Ovary (tissue), 7 donors: ENCODE measurements at regions not wholly inside any gene's neighbourhood (a gene's known extent, or its start where the extent isn't known, plus 50 kb on each side); places are given as distances from the start of the nearest gene placed in this dataset.

Source experiments
- DNase-seq, 5 donors: peaks; one replicate each; pipeline ENCODE4 v3.0.0-alpha.2; 2019 to 2020
- H3K27ac ChIP-seq, 2 donors: fragments of 200-600 bp; one replicate each; pipeline versions ENCODE4 v1.5.1 to v1.8.0; 2019 to 2022
- H3K27me3 ChIP-seq: fragments of 200-600 bp; one replicate; pipeline ENCODE4 v1.8.0; 2022
- H3K36me3 ChIP-seq: fragments of 200-600 bp; sonication (generic); one replicate; pipeline ENCODE4 v1.5.1; 2019
- H3K4me1 ChIP-seq: one replicate; pipeline ENCODE4 v1.8.1; 2013; ENCODE audit warnings: mild to moderate bottlenecking, moderate library complexity; ENCODE audit not compliant: insufficient read depth
- H3K4me3 ChIP-seq: fragments of 200-600 bp; sonication (generic); one replicate; pipeline ENCODE4 v1.5.1; 2017
- H3K9me3 ChIP-seq, 2 donors: fragments of 200-600 bp in 1 of 2; sonication (generic) in 1 of 2; one replicate each; pipeline versions ENCODE4 v1.5.1 to v1.8.1; 2013 to 2019; ENCODE audit warnings: mild to moderate bottlenecking in 1 of 2, moderate library complexity in 1 of 2
- EP300 ChIP-seq: sonication (generic); formaldehyde crosslinking; IDR thresholded peaks from one replicate; pipeline ENCODE4 v1.6.1; 2017; ENCODE audit warnings: antibody characterized with exemption
- POLR2A ChIP-seq: fragments of 450-650 bp; IDR thresholded peaks from one replicate; pipeline ENCODE4 v1.6.1; 2017; ENCODE audit warnings: antibody characterized with exemption, mild to moderate bottlenecking, moderate library complexity
- WGBS, 3 donors: extraction: QIAGEN DNeasy Blood & Tissue Kit in 1 of 3; methylation state at CpG; one replicate each; pipeline versions ENCODE4 v1.1.5 to v1.1.7; 2013 to 2017; 5-methylcytosine and 5-hydroxymethylcytosine counted together
- intact Hi-C, 4 donors: fragments of 100-400 bp; cut with DNase I; formaldehyde crosslinking; loops; one replicate each; pipeline versions ENCODE4 v1.11.0 to v1.15.1; 2022 to 2023
- TF ChIP-seq, protein P1 (sequence below), 3 donors: fragments of 450-650 bp in 2 of 3; fragments of 200-600 bp in 1 of 3; IDR thresholded peaks; one replicate each; pipeline versions ENCODE4 v1.5.1 to v1.8.0; 2016 to 2022; ENCODE audit warnings: antibody characterized with exemption in 3 of 3, mild to moderate bottlenecking in 1 of 3
- donor health status: DM: no; HTN: no; CAD: no; lungs with moderate emphysema.
- donor health status: DM: no; HTN: no; CAD: no.
- donor health status: Bipolar disorder and iron deficiency.
- donor health status: DM: no; HTN: no; CAD: no.
- donor health status: DM: yes; HTN: yes; CAD: no.

DNA sequence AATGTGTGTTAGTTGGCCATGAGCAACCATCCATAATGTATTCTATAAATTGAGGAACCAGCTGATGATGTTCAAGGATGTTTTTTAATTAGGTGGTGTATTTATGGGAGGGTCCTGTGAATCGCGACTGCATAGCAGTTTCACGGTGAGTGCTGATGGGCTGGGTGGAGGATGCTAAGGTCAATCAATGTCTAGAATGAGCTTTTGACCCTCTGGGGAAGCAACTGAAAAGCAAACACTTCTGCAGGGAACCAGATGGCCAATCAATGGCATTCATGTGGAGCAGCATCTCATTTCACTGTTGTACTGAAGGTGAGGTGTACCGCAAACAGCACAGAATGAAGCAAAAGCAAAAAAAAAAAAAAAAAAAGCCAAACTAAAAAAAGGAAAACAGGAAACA is 676.1 kb upstream of the TMEM132C start:
- Histone ChIP-seq H3K27ac (no peak overlapping the region), H3K4me1 (no peaks in the 10 kb centered on the region), H3K9me3 (no peaks in the 10 kb centered on the region), H3K27me3 (no peaks in the 10 kb centered on the region), H3K36me3 (no peaks in the 10 kb centered on the region), H3K4me3 (no peak overlapping the region)
- TF ChIP-seq EP300 = no peak
- TF ChIP-seq, protein P1, sequence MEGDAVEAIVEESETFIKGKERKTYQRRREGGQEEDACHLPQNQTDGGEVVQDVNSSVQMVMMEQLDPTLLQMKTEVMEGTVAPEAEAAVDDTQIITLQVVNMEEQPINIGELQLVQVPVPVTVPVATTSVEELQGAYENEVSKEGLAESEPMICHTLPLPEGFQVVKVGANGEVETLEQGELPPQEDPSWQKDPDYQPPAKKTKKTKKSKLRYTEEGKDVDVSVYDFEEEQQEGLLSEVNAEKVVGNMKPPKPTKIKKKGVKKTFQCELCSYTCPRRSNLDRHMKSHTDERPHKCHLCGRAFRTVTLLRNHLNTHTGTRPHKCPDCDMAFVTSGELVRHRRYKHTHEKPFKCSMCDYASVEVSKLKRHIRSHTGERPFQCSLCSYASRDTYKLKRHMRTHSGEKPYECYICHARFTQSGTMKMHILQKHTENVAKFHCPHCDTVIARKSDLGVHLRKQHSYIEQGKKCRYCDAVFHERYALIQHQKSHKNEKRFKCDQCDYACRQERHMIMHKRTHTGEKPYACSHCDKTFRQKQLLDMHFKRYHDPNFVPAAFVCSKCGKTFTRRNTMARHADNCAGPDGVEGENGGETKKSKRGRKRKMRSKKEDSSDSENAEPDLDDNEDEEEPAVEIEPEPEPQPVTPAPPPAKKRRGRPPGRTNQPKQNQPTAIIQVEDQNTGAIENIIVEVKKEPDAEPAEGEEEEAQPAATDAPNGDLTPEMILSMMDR (IDR thresholded peaks at IDR 0.05) = no peak
- no peak for TF ChIP-seq POLR2A
- DNase-seq = no peak
- intact Hi-C loops = no loop called here
- 60 to 79% (median 72%) methylated on average over 4 of the region's 4 CpGs for WGBS, 3 donors

DNA sequence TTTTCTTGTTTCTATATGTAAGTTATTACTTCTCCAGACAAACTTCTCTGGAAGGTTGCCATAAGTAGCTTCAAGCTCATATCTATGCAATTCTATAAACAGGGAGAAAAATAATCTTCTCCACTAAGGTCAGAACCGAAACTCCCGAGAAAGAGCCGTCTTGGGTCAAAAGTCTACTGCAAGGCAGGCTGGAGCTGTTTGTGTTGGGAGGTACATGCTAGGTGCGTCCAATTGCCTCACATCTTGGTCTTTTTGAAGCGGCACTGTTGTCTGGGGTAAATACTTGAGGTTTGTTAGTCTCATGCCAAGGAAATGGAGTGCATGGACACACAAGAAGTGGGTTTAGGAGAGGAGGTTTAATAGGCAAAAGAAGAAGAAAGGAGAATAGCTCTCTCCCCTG is 674.7 kb upstream of the TMEM132C start:
- H3K9me3 ChIP-seq = no peaks in the 10 kb centered on the region
- H3K4me1 ChIP-seq = no peaks in the 10 kb centered on the region
- no peak for TF ChIP-seq EP300
- TF ChIP-seq POLR2A = no peak
- TF ChIP-seq, protein P1 (IDR thresholded peaks at IDR 0.05) = no peak
- 10 to 21% (median 18%) methylated on average over 5 of the region's 5 CpGs for WGBS, 3 donors
- DNase-seq = no peak
- H3K4me3 ChIP-seq = no peak overlapping the region
- no peaks in the 10 kb centered on the region for H3K27me3 ChIP-seq
- no peak overlapping the region for H3K27ac ChIP-seq
- intact Hi-C loops = no loop called here
- H3K36me3 ChIP-seq = no peaks in the 10 kb centered on the region

DNA sequence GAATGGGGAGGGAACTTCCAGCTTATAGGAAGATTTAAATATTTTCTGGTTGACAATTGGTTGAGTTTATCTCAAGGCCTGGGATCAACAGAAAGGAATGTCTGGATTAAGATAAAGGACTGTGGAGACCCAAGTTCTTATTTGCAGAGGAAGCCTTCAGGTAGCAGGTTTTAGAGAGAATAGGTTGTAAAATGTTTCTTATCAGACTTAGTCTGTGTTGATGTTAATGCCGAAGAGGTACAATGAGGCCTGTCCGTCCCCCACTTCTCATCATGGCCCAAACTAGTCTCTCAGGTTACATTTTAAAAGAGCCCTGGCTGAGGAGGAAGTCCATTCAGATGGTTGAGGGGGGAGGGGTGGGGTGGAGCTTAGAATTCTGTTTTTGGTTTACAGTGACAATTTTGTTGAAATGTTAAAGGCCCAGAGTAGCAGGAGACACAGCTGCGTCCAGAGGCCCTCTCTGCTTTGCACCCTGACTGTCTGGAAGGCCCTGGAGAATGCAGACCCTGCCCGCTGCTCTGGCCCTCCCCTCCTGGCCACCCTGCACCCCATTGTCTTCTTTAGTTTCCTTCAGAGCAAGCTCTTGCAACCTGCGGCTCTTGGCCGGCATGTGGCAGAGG is 672.5 kb upstream of the TMEM132C start:
- no peaks in the 10 kb centered on the region for H3K27me3 ChIP-seq
- H3K4me1 ChIP-seq = no peaks in the 10 kb centered on the region
- intact Hi-C loops = no loop called here
- no peak overlapping the region for H3K27ac ChIP-seq
- no peaks in the 10 kb centered on the region for H3K9me3 ChIP-seq
- 64 to 77% (median 65%) methylated on average over 6 of the region's 6 CpGs for WGBS, 3 donors
- TF ChIP-seq EP300 (no peak), POLR2A (no peak)
- TF ChIP-seq, protein P1 (IDR thresholded peaks at IDR 0.05) = no peak
- H3K36me3 ChIP-seq = no peaks in the 10 kb centered on the region
- no peak overlapping the region for H3K4me3 ChIP-seq
- DNase-seq = no peak

DNA sequence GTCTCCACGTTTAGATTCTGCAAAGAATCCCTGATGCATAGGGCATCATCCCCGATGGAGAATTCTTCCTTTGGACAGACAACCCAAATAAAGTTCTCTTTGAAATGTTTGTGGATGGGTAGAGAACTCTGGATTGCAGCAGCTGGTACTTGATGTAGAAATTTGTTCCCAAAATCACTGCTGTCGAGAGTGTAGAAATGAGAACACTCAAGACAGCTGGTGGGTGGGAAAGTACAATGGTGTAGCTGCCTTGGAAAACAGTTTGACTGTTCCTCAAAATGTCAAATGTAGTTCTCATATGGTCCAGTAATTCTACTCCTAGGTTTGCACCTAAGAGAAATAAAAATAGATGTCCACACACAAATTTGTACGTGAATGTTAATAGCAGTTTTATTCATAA is 671.5 kb upstream of the TMEM132C start:
- no peak for TF ChIP-seq POLR2A
- TF ChIP-seq EP300 = no peak
- TF ChIP-seq, protein P1 (IDR thresholded peaks at IDR 0.05) = no peak
- no peaks in the 10 kb centered on the region for H3K4me1 ChIP-seq
- no peak for DNase-seq
- H3K27me3 ChIP-seq = no peaks in the 10 kb centered on the region
- intact Hi-C loops = no loop called here
- H3K36me3 ChIP-seq = no peaks in the 10 kb centered on the region
- H3K4me3 ChIP-seq = no peak overlapping the region
- WGBS, 3 donors = 79 to 85% (median 79%) methylated on average over 4 of the region's 4 CpGs
- no peak overlapping the region for H3K27ac ChIP-seq
- no peaks in the 10 kb centered on the region for H3K9me3 ChIP-seq
